HCT116 (cell line): ENCODE measurements at regions not wholly inside any gene's neighbourhood (a gene's known extent, or its start where the extent isn't known, plus 50 kb on each side); places are given as distances from the start of the nearest gene placed in this dataset.

Source experiments
- ATAC-seq: fragments of 200-7000 bp; cut with Tn5 transposase; 2 replicates; pipeline ENCODE4 v1.9.1; 2020; ENCODE audit warnings: mild to moderate bottlenecking, moderate library complexity
- BruUV-seq: library from RNA; stranded (reverse); fragments of 400-500 nt; replicated peaks from 2 replicates; lab custom pipeline; 2021; lab: Mats Ljungman, UMichigan
- CTCF ChIA-PET: fragments of 300-600 bp; sonication (Branson Sonifier 250); formaldehyde crosslinking; loops from one replicate; lab custom pipeline; 2021; ENCODE audit warnings: antibody characterized with exemption; lab: Charles Lee
- POLR2A ChIA-PET: fragments of 300-600, 350-600 bp; sonication (Branson Sonifier 250); formaldehyde crosslinking; loops from one replicate; lab custom pipeline; 2021; ENCODE audit warnings: antibody characterized with exemption; lab: Charles Lee
- RAD21 ChIA-PET, 2 experiments: fragments of 300-600 bp; sonication (Branson Sonifier 250); formaldehyde crosslinking; loops; one replicate each; lab custom pipeline; 2023; ENCODE audit warnings: low total read pairs in 2 of 2; ENCODE audit not compliant: uncharacterized antibody in 2 of 2, unreplicated experiment in 2 of 2, low non-redundant PET in 1 of 2; lab: Charles Lee
- DNase-seq: peaks from one replicate; pipeline ENCODE4 v3.0.0-alpha.2; 2010; ENCODE audit warnings: low read depth, low spot score
- H2AFZ ChIP-seq: fragments of 200-600 bp; shearing (Covaris generic), sonication (generic); 2 replicates; pipeline ENCODE4 v1.6.1; 2017; ENCODE audit warnings: low read depth, mixed run types, mixed read lengths, antibody characterized with exemption, low read length; ENCODE audit not compliant: poor library complexity, severe bottlenecking
- H3K27ac ChIP-seq: 2 replicates; pipeline ENCODE4 v1.5.1; 2012; ENCODE audit warnings: low read depth, low read length
- H3K27me3 ChIP-seq: fragments of 200-600 bp; sonication (generic); 2 replicates; pipeline ENCODE4 v1.6.1; 2016; ENCODE audit warnings: mixed run types, low read length, mixed read lengths; ENCODE audit not compliant: insufficient read depth
- H3K36me3 ChIP-seq, 2 experiments: fragments of 200-500 bp in 1 of 2; fragments of 200-600 bp in 1 of 2; sonication (Bioruptor generic) in 1 of 2; sonication (generic) in 1 of 2; 2 replicates each; pipeline versions ENCODE4 v1.5.1 to v1.6.1; 2014 to 2016; ENCODE audit warnings: low read length in 2 of 2, inconsistent platforms in 1 of 2, mixed read lengths in 1 of 2, mixed run types in 1 of 2; ENCODE audit not compliant: insufficient read depth in 2 of 2, control insufficient read depth in 1 of 2
- H3K4me1 ChIP-seq, 2 experiments: fragments of 200-600 bp in 1 of 2; sonication (generic) in 1 of 2; 2 replicates each; pipeline versions ENCODE4 v1.5.1 to v1.6.1; 2012 to 2017; ENCODE audit warnings: low read length in 2 of 2, inconsistent platforms in 1 of 2, mild to moderate bottlenecking in 1 of 2, mixed read lengths in 1 of 2, mixed run types in 1 of 2, moderate library complexity in 1 of 2; ENCODE audit not compliant: insufficient read depth in 2 of 2, control insufficient read depth in 1 of 2
- H3K4me2 ChIP-seq: fragments of 200-600 bp; sonication (generic); 2 replicates; pipeline ENCODE4 v1.6.1; 2017; ENCODE audit warnings: mixed run types, low read length, mixed read lengths
- H3K4me3 ChIP-seq, 2 experiments: fragments of 200-600 bp in 1 of 2; sonication (generic) in 1 of 2; replicated peaks in 1 of 2; 2 replicates each; pipeline ENCODE4 v1.5.1; 2011 to 2016; ENCODE audit warnings: low read length in 2 of 2, control low read depth in 1 of 2, low read depth in 1 of 2, mild to moderate bottlenecking in 1 of 2, mixed read lengths in 1 of 2, mixed run types in 1 of 2
- H3K79me2 ChIP-seq: fragments of 200-600 bp; sonication (generic); 2 replicates; pipeline ENCODE4 v1.6.1; 2017; ENCODE audit warnings: mild to moderate bottlenecking, mixed run types, low read length, moderate library complexity, mixed read lengths; ENCODE audit not compliant: insufficient read depth
- H3K9ac ChIP-seq: fragments of 200-600 bp; sonication (generic); 2 replicates; pipeline ENCODE4 v1.6.1; 2016; ENCODE audit warnings: low read length, mixed read lengths
- H3K9me2 ChIP-seq: fragments of 200-600 bp; sonication (generic), shearing (Covaris generic); 2 replicates; pipeline ENCODE4 v1.6.1; 2017; ENCODE audit warnings: mixed run types, mild to moderate bottlenecking, moderate library complexity; ENCODE audit not compliant: insufficient read depth
- H3K9me3 ChIP-seq, 2 experiments: fragments of 200-500 bp in 1 of 2; fragments of 200-600 bp in 1 of 2; sonication (Bioruptor generic) in 1 of 2; sonication (generic) in 1 of 2; 2 replicates each; pipeline ENCODE4 v1.6.1; 2014 to 2017; ENCODE audit warnings: low read length in 2 of 2, mixed read lengths in 2 of 2, inconsistent platforms in 1 of 2, low read depth in 1 of 2, mild to moderate bottlenecking in 1 of 2, mixed run types in 1 of 2, moderate library complexity in 1 of 2; ENCODE audit not compliant: control insufficient read depth in 1 of 2, insufficient read depth in 1 of 2
- H4K20me1 ChIP-seq: fragments of 200-600 bp; sonication (generic), shearing (Covaris generic); 2 replicates; pipeline ENCODE4 v1.6.1; 2017; ENCODE audit warnings: mixed run types, mild to moderate bottlenecking, moderate library complexity; ENCODE audit not compliant: insufficient read depth
- CEBPB ChIP-seq: IDR thresholded peaks from 2 replicates; pipeline ENCODE4 v1.6.1; 2012; ENCODE audit warnings: low read depth
- ELF1 ChIP-seq: IDR thresholded peaks from 2 replicates; pipeline ENCODE4 v1.6.1; 2012; ENCODE audit warnings: low read depth, borderline replicate concordance
- JUND ChIP-seq: IDR thresholded peaks from 2 replicates; pipeline ENCODE4 v1.6.1; 2012
- ZFX ChIP-seq: fragments of 450-650 bp; IDR thresholded peaks from 2 replicates; pipeline ENCODE4 v1.6.1; 2017
- ZNF274 ChIP-seq: fragments of 200-500 bp; sonication (Bioruptor generic); IDR thresholded peaks from 2 replicates; pipeline ENCODE4 v1.6.1; 2014; ENCODE audit warnings: mild to moderate bottlenecking, low read depth, low read length, inconsistent platforms
- intact Hi-C: fragments of 100-400 bp; cut with micrococcal nuclease; formaldehyde crosslinking; loops from 2 replicates; pipeline ENCODE4 v1.10.0; 2022
- TF ChIP-seq, protein P1 (sequence below), 3 experiments: fragments of 200-600 bp in 1 of 3; sonication (generic) in 1 of 3; IDR thresholded peaks in 2 of 3; conservative IDR thresholded peaks in 1 of 3; 2 replicates each; pipeline ENCODE4 v1.5.1; 2012 to 2017; ENCODE audit warnings: low read depth in 2 of 3, low read length in 2 of 3, antibody characterized with exemption in 1 of 3, borderline replicate concordance in 1 of 3, control low read depth in 1 of 3, mild to moderate bottlenecking in 1 of 3, mixed read lengths in 1 of 3, mixed run types in 1 of 3, moderate library complexity in 1 of 3; ENCODE audit not compliant: insufficient read depth in 1 of 3
- TF ChIP-seq, protein P2 (sequence below): IDR thresholded peaks from 2 replicates; pipeline ENCODE4 v1.6.1; 2012
- TF ChIP-seq, protein P3 (sequence below): IDR thresholded peaks from 2 replicates; pipeline ENCODE4 v1.6.1; 2011; ENCODE audit warnings: mild to moderate bottlenecking, low read length, moderate library complexity; ENCODE audit not compliant: insufficient replicate concordance; ENCODE audit errors: extremely low read depth

DNA sequence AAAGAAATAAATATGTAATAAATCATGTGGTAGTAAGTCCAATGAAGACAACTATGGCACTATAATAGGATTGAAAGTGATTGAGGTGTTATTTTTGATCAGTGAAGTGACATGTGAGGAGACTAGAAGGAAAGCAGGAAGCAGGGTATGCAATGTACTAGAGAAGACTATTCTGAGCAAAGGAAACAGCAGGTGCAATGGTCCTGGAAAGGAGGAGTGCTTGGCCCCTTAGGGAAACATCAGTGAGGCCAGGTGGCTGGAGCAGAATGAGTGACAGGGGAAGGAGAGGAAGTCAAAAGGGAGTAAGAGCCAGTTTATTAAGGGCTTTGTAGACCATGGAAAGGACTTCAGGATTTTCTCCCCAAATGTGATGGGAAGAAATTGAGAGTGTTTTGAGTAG, 207.6 kb upstream of the HCCS start:
- intact Hi-C loops = no loop called here
- Histone ChIP-seq H3K27me3 (no peaks in the 10 kb centered on the region), H3K27ac (no peak overlapping the region), H3K9ac (no peak overlapping the region), H3K4me3 (no peak overlapping the region), H4K20me1 (no peaks in the 10 kb centered on the region), H3K36me3 (no peaks in the 10 kb centered on the region), H3K79me2 (no peaks in the 10 kb centered on the region), H3K4me2 (no peak overlapping the region), H3K9me3 (no peaks in the 10 kb centered on the region), H3K9me2 (no peaks in the 10 kb centered on the region), H3K4me1 (peaks cover 0 to 6% of the 10 kb centered on the region in 2 experiments; a peak in 2 of 4 replicates), H2AFZ (no peak overlapping the region)
- ATAC-seq (no peak), DNase-seq (no peak)
- ChIA-PET CTCF (no interaction called here), RAD21 (no interaction called here), POLR2A (no interaction called here)
- BruUV-seq = no TSS peak
- TF ChIP-seq ELF1 (no peak), ZNF274 (no peak), CEBPB (no peak), ZFX (no peak), JUND (no peak)
- TF ChIP-seq, protein P1, sequence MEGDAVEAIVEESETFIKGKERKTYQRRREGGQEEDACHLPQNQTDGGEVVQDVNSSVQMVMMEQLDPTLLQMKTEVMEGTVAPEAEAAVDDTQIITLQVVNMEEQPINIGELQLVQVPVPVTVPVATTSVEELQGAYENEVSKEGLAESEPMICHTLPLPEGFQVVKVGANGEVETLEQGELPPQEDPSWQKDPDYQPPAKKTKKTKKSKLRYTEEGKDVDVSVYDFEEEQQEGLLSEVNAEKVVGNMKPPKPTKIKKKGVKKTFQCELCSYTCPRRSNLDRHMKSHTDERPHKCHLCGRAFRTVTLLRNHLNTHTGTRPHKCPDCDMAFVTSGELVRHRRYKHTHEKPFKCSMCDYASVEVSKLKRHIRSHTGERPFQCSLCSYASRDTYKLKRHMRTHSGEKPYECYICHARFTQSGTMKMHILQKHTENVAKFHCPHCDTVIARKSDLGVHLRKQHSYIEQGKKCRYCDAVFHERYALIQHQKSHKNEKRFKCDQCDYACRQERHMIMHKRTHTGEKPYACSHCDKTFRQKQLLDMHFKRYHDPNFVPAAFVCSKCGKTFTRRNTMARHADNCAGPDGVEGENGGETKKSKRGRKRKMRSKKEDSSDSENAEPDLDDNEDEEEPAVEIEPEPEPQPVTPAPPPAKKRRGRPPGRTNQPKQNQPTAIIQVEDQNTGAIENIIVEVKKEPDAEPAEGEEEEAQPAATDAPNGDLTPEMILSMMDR (IDR thresholded peaks at IDR 0.05 in 2 of 3, conservative IDR thresholded peaks at IDR 0.05 in 1 of 3; ENCODE audit: borderline replicate concordance in 1 of 3, insufficient read depth in 1 of 3, low read depth in 2 of 3, low read length in 2 of 3) = no peak
- TF ChIP-seq, protein P2, sequence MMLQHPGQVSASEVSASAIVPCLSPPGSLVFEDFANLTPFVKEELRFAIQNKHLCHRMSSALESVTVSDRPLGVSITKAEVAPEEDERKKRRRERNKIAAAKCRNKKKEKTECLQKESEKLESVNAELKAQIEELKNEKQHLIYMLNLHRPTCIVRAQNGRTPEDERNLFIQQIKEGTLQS = no peak
- TF ChIP-seq, protein P3, sequence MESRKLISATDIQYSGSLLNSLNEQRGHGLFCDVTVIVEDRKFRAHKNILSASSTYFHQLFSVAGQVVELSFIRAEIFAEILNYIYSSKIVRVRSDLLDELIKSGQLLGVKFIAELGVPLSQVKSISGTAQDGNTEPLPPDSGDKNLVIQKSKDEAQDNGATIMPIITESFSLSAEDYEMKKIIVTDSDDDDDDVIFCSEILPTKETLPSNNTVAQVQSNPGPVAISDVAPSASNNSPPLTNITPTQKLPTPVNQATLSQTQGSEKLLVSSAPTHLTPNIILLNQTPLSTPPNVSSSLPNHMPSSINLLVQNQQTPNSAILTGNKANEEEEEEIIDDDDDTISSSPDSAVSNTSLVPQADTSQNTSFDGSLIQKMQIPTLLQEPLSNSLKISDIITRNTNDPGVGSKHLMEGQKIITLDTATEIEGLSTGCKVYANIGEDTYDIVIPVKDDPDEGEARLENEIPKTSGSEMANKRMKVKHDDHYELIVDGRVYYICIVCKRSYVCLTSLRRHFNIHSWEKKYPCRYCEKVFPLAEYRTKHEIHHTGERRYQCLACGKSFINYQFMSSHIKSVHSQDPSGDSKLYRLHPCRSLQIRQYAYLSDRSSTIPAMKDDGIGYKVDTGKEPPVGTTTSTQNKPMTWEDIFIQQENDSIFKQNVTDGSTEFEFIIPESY = no peak
